ENCODE measurements at regions not wholly inside any gene's neighbourhood (a gene's known extent, or its start where the extent isn't known, plus 50 kb on each side); places are given as distances from the start of the nearest gene placed in this dataset.
"Not testable (repeated sequence)": the region's sequence is repeated elsewhere in the genome, so short reads cannot be mapped to it uniquely, and the experiment has no call there.

DNA sequence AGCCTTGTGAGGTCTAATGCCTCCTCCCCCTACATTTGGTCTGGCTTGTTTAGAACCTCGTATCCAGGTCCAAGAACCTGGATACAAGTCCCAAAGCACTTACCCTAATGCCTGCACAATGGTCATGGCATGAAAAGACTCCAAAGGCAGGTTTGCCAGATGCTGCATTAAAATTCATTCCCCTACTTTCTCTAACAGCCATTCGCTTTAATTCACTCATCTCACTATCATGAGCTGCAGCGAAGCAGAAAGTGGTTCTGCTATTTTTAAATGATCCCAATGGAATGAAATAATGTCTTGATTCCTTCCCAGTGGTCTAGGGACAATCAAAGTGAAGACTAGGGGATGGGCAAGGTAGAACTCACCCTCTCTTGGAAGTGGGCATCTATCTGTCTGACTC is 72.5 kb upstream of the MAX start:
- WGBS = 72% methylated on average over 3 of the region's 3 CpGs

DNA sequence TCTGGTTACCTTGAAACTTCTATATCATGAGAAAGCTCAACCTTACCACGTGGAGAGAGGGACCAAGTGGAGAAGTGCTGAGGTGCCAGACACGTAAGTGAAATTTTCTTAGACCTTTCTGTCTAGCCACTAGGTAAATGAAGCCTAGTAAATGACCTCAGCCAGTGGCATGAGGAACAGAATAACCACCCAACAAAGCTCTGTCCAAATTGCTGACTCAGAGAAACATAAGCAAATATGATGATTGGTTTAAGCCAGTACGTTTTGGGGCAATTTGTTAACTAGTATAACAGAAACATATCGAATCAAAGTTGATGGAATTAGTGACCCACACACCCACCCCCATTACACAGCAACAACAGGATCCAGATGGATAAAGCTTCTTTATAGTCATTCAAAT is 75.2 kb upstream of the MAX start:
- Histone ChIP-seq H3K4me1 (ENCODE audit: control insufficient read depth in 4 of 4, insufficient read depth in 4 of 4, low read length in 3 of 4) (no peaks in the 10 kb centered on the region), H3K27me3 (ENCODE audit: control insufficient read depth in 4 of 4, insufficient read depth in 4 of 4, low read length in 3 of 4) (peaks cover 0 to 3% (median 0%) of the 10 kb centered on the region in 4 donors), H3K36me3 (ENCODE audit: control insufficient read depth in 4 of 4, insufficient read depth in 3 of 4, low read depth in 1 of 4, low read length in 3 of 4) (no peaks in the 10 kb centered on the region), H3K9me3 (ENCODE audit: control insufficient read depth in 4 of 4, low read length in 3 of 4) (peaks cover 2 to 10% (median 7%) of the 10 kb centered on the region in 4 donors), H3K4me3 (ENCODE audit: low read depth in 1 of 3, low read length in 3 of 3) (no peak overlapping the region), H3K27ac (ENCODE audit: low read depth in 1 of 2, low read length in 2 of 2) (no peak overlapping the region), H3K9ac (ENCODE audit: low read depth in 1 of 2, low read length in 2 of 2) (no peak overlapping the region)
- DNase-seq (ENCODE audit: low spot score) = no peak
- 76% methylated on average over 4 of the region's 4 CpGs for WGBS
- TF ChIP-seq FOXA1 (IDR thresholded peaks at IDR 0.05) (no peak), FOXA2 (IDR thresholded peaks at IDR 0.05) (no peak), YY1 (IDR thresholded peaks at IDR 0.05) (no peak), ZBTB33 (IDR thresholded peaks at IDR 0.05) (no peak), MAX (IDR thresholded peaks at IDR 0.05) (no peak), GABPA (IDR thresholded peaks at IDR 0.05 in 1 of 2, conservative IDR thresholded peaks at IDR 0.05 in 1 of 2) (no peak), RAD21 (IDR thresholded peaks at IDR 0.05) (no peak)

More for the DNA sequence above, 72.5 kb upstream of the MAX start:
- Histone ChIP-seq H3K4me3 (ENCODE audit: low read depth in 1 of 3, low read length in 3 of 3) (no peak overlapping the region), H3K27ac (ENCODE audit: low read depth in 1 of 2, low read length in 2 of 2) (no peak overlapping the region), H3K9me3 (ENCODE audit: control insufficient read depth in 4 of 4, low read length in 3 of 4) (no peaks in the 10 kb centered on the region), H3K9ac (ENCODE audit: low read depth in 1 of 2, low read length in 2 of 2) (no peak overlapping the region), H3K36me3 (ENCODE audit: control insufficient read depth in 4 of 4, insufficient read depth in 3 of 4, low read depth in 1 of 4, low read length in 3 of 4) (no peaks in the 10 kb centered on the region), H3K4me1 (ENCODE audit: control insufficient read depth in 4 of 4, insufficient read depth in 4 of 4, low read length in 3 of 4) (no peaks in the 10 kb centered on the region), H3K27me3 (ENCODE audit: control insufficient read depth in 4 of 4, insufficient read depth in 4 of 4, low read length in 3 of 4) (peaks cover 0 to 6% (median 0%) of the 10 kb centered on the region in 4 donors)
- TF ChIP-seq, protein P1, sequence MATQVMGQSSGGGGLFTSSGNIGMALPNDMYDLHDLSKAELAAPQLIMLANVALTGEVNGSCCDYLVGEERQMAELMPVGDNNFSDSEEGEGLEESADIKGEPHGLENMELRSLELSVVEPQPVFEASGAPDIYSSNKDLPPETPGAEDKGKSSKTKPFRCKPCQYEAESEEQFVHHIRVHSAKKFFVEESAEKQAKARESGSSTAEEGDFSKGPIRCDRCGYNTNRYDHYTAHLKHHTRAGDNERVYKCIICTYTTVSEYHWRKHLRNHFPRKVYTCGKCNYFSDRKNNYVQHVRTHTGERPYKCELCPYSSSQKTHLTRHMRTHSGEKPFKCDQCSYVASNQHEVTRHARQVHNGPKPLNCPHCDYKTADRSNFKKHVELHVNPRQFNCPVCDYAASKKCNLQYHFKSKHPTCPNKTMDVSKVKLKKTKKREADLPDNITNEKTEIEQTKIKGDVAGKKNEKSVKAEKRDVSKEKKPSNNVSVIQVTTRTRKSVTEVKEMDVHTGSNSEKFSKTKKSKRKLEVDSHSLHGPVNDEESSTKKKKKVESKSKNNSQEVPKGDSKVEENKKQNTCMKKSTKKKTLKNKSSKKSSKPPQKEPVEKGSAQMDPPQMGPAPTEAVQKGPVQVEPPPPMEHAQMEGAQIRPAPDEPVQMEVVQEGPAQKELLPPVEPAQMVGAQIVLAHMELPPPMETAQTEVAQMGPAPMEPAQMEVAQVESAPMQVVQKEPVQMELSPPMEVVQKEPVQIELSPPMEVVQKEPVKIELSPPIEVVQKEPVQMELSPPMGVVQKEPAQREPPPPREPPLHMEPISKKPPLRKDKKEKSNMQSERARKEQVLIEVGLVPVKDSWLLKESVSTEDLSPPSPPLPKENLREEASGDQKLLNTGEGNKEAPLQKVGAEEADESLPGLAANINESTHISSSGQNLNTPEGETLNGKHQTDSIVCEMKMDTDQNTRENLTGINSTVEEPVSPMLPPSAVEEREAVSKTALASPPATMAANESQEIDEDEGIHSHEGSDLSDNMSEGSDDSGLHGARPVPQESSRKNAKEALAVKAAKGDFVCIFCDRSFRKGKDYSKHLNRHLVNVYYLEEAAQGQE (IDR thresholded peaks at IDR 0.05) = no peak
- TF ChIP-seq NR2F2 (IDR thresholded peaks at IDR 0.05) (no peak), HNF4A (conservative IDR thresholded peaks at IDR 0.05) (no peak)
- DNase-seq (ENCODE audit: low spot score) = no peak

DNA sequence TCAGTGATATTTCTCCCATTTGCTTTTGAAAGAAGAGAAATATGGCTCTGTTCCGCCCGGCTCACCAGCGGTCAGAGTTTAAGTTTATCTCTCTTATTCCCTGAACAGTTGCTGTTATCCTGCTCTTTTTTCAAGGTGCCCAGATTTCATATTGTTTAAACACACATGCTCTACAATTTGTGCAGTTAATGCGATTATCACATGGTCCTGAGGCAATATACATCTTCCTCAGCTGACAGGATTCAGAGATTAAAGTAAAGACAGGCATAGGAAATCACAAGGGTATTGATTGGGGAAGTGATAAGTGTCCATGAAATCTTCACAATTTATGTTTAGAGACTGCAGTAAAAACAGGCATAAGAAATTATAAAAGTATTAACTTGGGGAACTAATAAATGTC is 76.9 kb upstream of the MAX start:
- H3K4me1 ChIP-seq (ENCODE audit: control insufficient read depth in 4 of 4, insufficient read depth in 4 of 4, low read length in 3 of 4); H3K9ac ChIP-seq (ENCODE audit: low read depth in 1 of 2, low read length in 2 of 2); H3K27me3 ChIP-seq (ENCODE audit: control insufficient read depth in 4 of 4, insufficient read depth in 4 of 4, low read length in 3 of 4); H3K4me3 ChIP-seq (ENCODE audit: low read depth in 1 of 3, low read length in 3 of 3); H3K27ac ChIP-seq (ENCODE audit: low read depth in 1 of 2, low read length in 2 of 2); DNase-seq (ENCODE audit: low spot score); H3K36me3 ChIP-seq (ENCODE audit: control insufficient read depth in 4 of 4, insufficient read depth in 3 of 4, low read depth in 1 of 4, low read length in 3 of 4): not testable (repeated sequence)
- 88% methylated on average over 4 of the region's 4 CpGs for WGBS
- peaks cover 2 to 13% (median 8%) of the 10 kb centered on the region in 4 donors for H3K9me3 ChIP-seq (ENCODE audit: control insufficient read depth in 4 of 4, low read length in 3 of 4)
